Immature natural killer cell (primary cell): ENCODE measurements at regions not wholly inside any gene's neighbourhood (a gene's known extent, or its start where the extent isn't known, plus 50 kb on each side); places are given as distances from the start of the nearest gene placed in this dataset.

Experiments used
- DNase-seq, 3 donors: peaks; one replicate each; pipeline ENCODE4 v3.0.0; 2022; ENCODE audit warnings: mixed read lengths in 1 of 3
- H3K27ac Mint-ChIP-seq, 6 donors: one replicate each; pipeline ENCODE4 v1.8.0; 2020; ENCODE audit warnings: mixed read lengths in 6 of 6, mild to moderate bottlenecking in 5 of 6, inconsistent platforms in 4 of 6, moderate library complexity in 3 of 6
- H3K27me3 Mint-ChIP-seq, 3 donors: one replicate each; pipeline ENCODE4 v1.8.0; 2020 to 2021; ENCODE audit warnings: low read depth in 3 of 3, mild to moderate bottlenecking in 3 of 3, mixed read lengths in 3 of 3, moderate library complexity in 3 of 3, inconsistent platforms in 1 of 3
- H3K36me3 Mint-ChIP-seq, 3 donors: one replicate each; pipeline ENCODE4 v1.8.0; 2020; ENCODE audit warnings: mixed read lengths in 3 of 3, inconsistent platforms in 2 of 3, mild to moderate bottlenecking in 2 of 3
- H3K4me1 Mint-ChIP-seq, 2 donors: one replicate each; pipeline ENCODE4 v1.8.0; 2020; ENCODE audit warnings: inconsistent platforms in 2 of 2, mild to moderate bottlenecking in 2 of 2, mixed read lengths in 2 of 2, moderate library complexity in 1 of 2
- H3K4me3 Mint-ChIP-seq, 5 donors: one replicate each; pipeline ENCODE4 v1.8.0; 2020; ENCODE audit warnings: mild to moderate bottlenecking in 5 of 5, mixed read lengths in 5 of 5, inconsistent platforms in 3 of 5, moderate library complexity in 3 of 5
- H3K9me3 Mint-ChIP-seq, 6 donors: one replicate each; pipeline ENCODE4 v1.8.0; 2020; ENCODE audit warnings: mild to moderate bottlenecking in 6 of 6, mixed read lengths in 6 of 6, inconsistent platforms in 4 of 6, moderate library complexity in 3 of 6

DNA sequence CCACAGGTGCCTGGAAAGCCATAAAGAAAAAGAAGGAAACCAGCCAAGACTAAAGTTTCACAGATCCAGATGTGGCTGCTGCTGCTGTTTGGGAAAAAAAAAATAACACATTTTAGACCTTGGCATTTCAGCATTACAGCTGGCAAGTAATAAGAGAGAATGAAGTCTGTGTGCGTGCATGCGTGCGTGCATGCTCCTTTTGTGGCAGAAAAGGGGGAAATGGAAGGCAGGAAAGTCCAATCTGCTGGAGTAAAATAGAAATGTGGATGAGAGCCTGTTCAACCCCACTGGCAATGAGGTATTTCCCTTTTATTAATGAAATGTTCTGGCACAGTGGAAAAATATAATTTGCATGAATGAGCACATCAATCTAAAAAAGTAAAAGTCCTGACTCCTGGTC lies 137.0 kb upstream of the SEMA3A start:
- Mint-ChIP-seq H3K27ac (no peak overlapping the region), H3K27me3 (peaks cover 0 to 2% (median 0%) of the 10 kb centered on the region in 3 donors), H3K4me1 (no peaks in the 10 kb centered on the region), H3K4me3 (no peak overlapping the region), H3K36me3 (no peaks in the 10 kb centered on the region), H3K9me3 (peaks cover 6 to 46% (median 16%) of the 10 kb centered on the region in 6 donors)
- no peak for DNase-seq

DNA sequence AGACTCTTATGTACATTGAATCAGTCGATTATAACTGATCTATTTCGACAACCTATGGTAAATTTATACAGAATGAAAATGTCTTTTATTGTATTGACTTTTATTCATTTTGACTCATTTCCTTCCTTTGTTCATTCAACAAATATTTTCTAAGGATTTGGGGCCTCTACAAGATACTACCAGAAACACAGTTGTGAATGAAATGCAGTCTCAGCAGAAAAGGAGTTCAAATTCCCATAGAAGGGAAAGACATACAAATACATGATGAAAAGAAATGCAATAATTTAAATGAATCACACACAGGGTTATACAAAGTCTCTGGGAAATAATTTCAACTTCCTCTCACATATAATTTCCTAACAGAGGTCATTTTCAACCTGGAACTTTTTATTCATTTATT lies 134.0 kb upstream of the SEMA3A start:
- Mint-ChIP-seq H3K4me3 (no peak overlapping the region), H3K27me3 (peaks cover 0 to 2% (median 0%) of the 10 kb centered on the region in 3 donors), H3K9me3 (peaks cover 3 to 44% (median 11%) of the 10 kb centered on the region in 6 donors), H3K4me1 (no peaks in the 10 kb centered on the region), H3K36me3 (no peaks in the 10 kb centered on the region), H3K27ac (no peak overlapping the region)
- no peak for DNase-seq

GRCh38 chr7:84324136-84324630 lies 129.6 kb upstream of the SEMA3A start:
- H3K4me3 Mint-ChIP-seq, result no peak overlapping the region
- peaks cover 4 to 33% (median 12%) of the 10 kb centered on the region in 6 donors for H3K9me3 Mint-ChIP-seq
- H3K36me3 Mint-ChIP-seq, result no peaks in the 10 kb centered on the region
- peaks cover 0 to 2% (median 0%) of the 10 kb centered on the region in 3 donors for H3K27me3 Mint-ChIP-seq
- DNase-seq, result no peak
- H3K27ac Mint-ChIP-seq, result no peak overlapping the region
- H3K4me1 Mint-ChIP-seq, result no peaks in the 10 kb centered on the region

- no peak overlapping the region for H3K4me3 Mint-ChIP-seq
- no peak for DNase-seq
- H3K27ac Mint-ChIP-seq, result no peak overlapping the region
- no peaks in the 10 kb centered on the region for H3K4me1 Mint-ChIP-seq
- no peaks in the 10 kb centered on the region for H3K27me3 Mint-ChIP-seq
- peaks cover 4 to 29% (median 9%) of the 10 kb centered on the region in 6 donors for H3K9me3 Mint-ChIP-seq
- H3K36me3 Mint-ChIP-seq, result no peaks in the 10 kb centered on the region
These were observed 122.9 kb upstream of the SEMA3A start for GRCh38 chr7:84317536-84317935.

DNA sequence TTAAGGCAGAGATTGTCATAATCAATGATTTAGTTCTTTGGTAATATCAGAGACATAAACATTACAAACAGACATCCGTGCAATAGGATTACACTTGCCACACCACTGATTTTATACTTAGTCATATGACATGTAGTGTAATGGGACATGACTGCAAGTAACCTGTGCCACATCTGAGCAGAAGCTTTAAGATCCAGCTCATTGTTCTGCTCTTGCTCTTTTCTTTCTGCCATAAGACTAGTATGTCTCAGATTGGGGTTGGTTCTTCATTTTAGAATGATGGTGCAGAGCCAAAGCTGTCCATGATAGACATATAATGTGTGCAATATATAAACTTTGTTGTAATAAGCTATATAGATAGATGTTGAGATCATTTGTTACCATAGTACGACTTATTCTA lies 119.7 kb upstream of the SEMA3A start:
- H3K4me1 Mint-ChIP-seq, result no peaks in the 10 kb centered on the region
- H3K4me3 Mint-ChIP-seq, result no peak overlapping the region
- no peaks in the 10 kb centered on the region for H3K27me3 Mint-ChIP-seq
- no peak for DNase-seq
- H3K36me3 Mint-ChIP-seq, result no peaks in the 10 kb centered on the region
- peaks cover 0 to 21% (median 5%) of the 10 kb centered on the region in 6 donors for H3K9me3 Mint-ChIP-seq
- H3K27ac Mint-ChIP-seq, result no peak overlapping the region

- H3K27me3 Mint-ChIP-seq, result no peaks in the 10 kb centered on the region
- H3K4me1 Mint-ChIP-seq, result no peaks in the 10 kb centered on the region
- H3K4me3 Mint-ChIP-seq, result no peak overlapping the region
- no peak overlapping the region for H3K27ac Mint-ChIP-seq
- H3K36me3 Mint-ChIP-seq, result no peaks in the 10 kb centered on the region
- no peak for DNase-seq
- peaks cover 2 to 26% (median 6%) of the 10 kb centered on the region in 6 donors for H3K9me3 Mint-ChIP-seq
These were observed 109.8 kb upstream of the SEMA3A start for GRCh38 chr7:84304407-84304806.

DNA sequence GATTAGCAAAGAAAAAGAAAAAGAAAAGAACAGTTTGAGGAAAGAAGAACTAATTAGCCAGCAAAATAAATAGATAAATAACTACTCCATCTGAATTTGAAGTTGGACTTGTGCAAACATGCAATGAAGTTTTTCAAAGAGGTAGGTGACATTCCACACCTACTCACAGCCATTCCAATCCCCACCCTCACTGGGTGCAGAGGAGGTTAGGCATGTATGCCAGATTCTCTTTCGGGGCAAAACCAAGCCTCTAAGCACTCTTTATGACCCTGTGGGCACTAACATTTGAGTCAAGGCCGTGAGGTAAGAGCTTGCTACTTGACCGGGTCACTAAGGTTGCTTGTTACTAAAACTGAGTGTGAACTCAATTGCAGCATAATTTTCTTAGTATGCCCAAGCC lies 108.4 kb upstream of the SEMA3A start:
- Mint-ChIP-seq H3K36me3 (no peaks in the 10 kb centered on the region), H3K4me3 (no peak overlapping the region), H3K27ac (no peak overlapping the region), H3K4me1 (no peaks in the 10 kb centered on the region), H3K27me3 (no peaks in the 10 kb centered on the region), H3K9me3 (peaks cover 0 to 33% (median 6%) of the 10 kb centered on the region in 6 donors)
- no peak for DNase-seq

GRCh38 chr7:84297616-84298015 lies 103.0 kb upstream of the SEMA3A start:
- Mint-ChIP-seq H3K9me3 (peaks cover 0 to 27% (median 6%) of the 10 kb centered on the region in 6 donors), H3K27ac (no peak overlapping the region), H3K4me1 (no peaks in the 10 kb centered on the region), H3K27me3 (no peaks in the 10 kb centered on the region), H3K36me3 (no peaks in the 10 kb centered on the region), H3K4me3 (no peak overlapping the region)
- DNase-seq, result no peak

GRCh38 chr7:84294847-84295455 lies 100.4 kb upstream of the SEMA3A start:
- Mint-ChIP-seq H3K4me1 (no peaks in the 10 kb centered on the region), H3K27ac (no peak overlapping the region)

DNA sequence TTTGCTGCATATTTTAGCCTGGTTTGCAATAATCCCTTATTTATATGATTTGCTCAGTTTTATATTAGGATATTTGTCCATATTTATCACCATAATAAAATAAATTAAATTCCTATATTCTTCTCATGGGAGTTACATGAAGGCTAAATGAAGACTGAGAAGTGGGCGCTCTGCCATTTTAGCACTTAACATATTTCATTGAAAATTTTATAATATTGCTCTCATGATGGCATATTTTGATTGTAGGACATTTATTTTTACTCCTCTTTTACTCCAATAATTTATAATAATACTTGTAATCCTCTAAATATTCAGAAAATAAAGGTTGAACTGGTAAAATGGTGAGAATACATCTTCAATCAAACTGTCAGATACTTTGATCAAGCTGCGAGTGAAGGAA lies 99.8 kb upstream of the SEMA3A start:
- Mint-ChIP-seq H3K27me3 (no peaks in the 10 kb centered on the region), H3K27ac (no peak overlapping the region), H3K36me3 (no peaks in the 10 kb centered on the region), H3K4me1 (no peaks in the 10 kb centered on the region), H3K4me3 (no peak overlapping the region), H3K9me3 (peaks cover 3 to 29% (median 5%) of the 10 kb centered on the region in 6 donors)
- no peak for DNase-seq

More at GRCh38 chr7:84294847-84295455, 100.4 kb upstream of the SEMA3A start:
- Mint-ChIP-seq H3K4me3 (no peak overlapping the region), H3K9me3 (peaks cover under 1 to 26% (median 6%) of the 10 kb centered on the region in 6 donors), H3K27me3 (no peaks in the 10 kb centered on the region), H3K36me3 (no peaks in the 10 kb centered on the region)
- no peak for DNase-seq

GRCh38 chr7:84291756-84292155 lies 97.2 kb upstream of the SEMA3A start:
- no peak for DNase-seq
- peaks cover 0 to 17% (median 6%) of the 10 kb centered on the region in 6 donors for H3K9me3 Mint-ChIP-seq
- no peak overlapping the region for H3K4me3 Mint-ChIP-seq
- H3K27me3 Mint-ChIP-seq, result no peaks in the 10 kb centered on the region
- H3K27ac Mint-ChIP-seq, result no peak overlapping the region
- H3K4me1 Mint-ChIP-seq, result no peaks in the 10 kb centered on the region
- H3K36me3 Mint-ChIP-seq, result no peaks in the 10 kb centered on the region

DNA sequence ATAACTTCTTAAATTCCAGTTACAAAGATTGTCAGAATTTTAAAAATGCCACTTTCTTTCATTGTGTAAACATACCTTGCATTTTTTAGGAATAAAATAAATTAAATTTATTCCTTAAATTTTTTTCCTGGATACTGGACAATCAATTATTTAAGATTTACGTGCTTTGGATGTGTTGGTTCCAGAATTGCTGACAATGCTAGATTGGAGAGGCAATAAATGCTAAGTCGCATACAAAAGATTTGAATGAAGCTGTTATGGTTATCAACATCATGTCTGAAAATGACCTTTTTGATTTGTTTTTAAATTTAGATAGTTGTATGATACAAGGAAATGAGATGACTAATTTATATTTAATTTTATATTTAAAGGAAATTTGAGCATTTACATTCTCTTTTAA lies 89.2 kb upstream of the SEMA3A start:
- DNase-seq, result no peak
- H3K4me1 Mint-ChIP-seq, result no peaks in the 10 kb centered on the region
- H3K9me3 Mint-ChIP-seq, result peaks cover 2 to 30% (median 11%) of the 10 kb centered on the region in 6 donors
- no peaks in the 10 kb centered on the region for H3K27me3 Mint-ChIP-seq
- no peaks in the 10 kb centered on the region for H3K36me3 Mint-ChIP-seq
- no peak overlapping the region for H3K4me3 Mint-ChIP-seq
- H3K27ac Mint-ChIP-seq, result no peak overlapping the region

- Mint-ChIP-seq H3K4me3 (no peak overlapping the region), H3K9me3 (peaks cover 4 to 44% (median 15%) of the 10 kb centered on the region in 6 donors), H3K4me1 (no peaks in the 10 kb centered on the region), H3K27ac (no peak overlapping the region), H3K27me3 (peaks cover 0 to 1% (median 0%) of the 10 kb centered on the region in 3 donors), H3K36me3 (no peaks in the 10 kb centered on the region)
- DNase-seq, result no peak
These were observed 86.9 kb upstream of the SEMA3A start for GRCh38 chr7:84281518-84281917.

GRCh38 chr7:84277628-84278224 lies 83.1 kb upstream of the SEMA3A start:
- Mint-ChIP-seq H3K4me1 (no peaks in the 10 kb centered on the region), H3K27me3 (peaks cover 0 to 1% (median 0%) of the 10 kb centered on the region in 3 donors), H3K27ac (no peak overlapping the region), H3K36me3 (no peaks in the 10 kb centered on the region), H3K9me3 (peaks cover 4 to 41% (median 14%) of the 10 kb centered on the region in 6 donors), H3K4me3 (no peak overlapping the region)
- no peak for DNase-seq
